Stimulated activated naive CD8-positive, alpha-beta T cell treated with anti-CD3 and anti-CD28 coated beads, Interleukin-15, amount 100 ng/mL, for 72 hours (primary cell): ENCODE measurements at regions not wholly inside any gene's neighbourhood (a gene's known extent, or its start where the extent isn't known, plus 50 kb on each side); places are given as distances from the start of the nearest gene placed in this dataset.

ENCODE experiments used
- ATAC-seq: fragments of 150-1000 bp; cut with Tn5 transposase; 2 replicates; pipeline ENCODE4 v1.10.0; 2021; ENCODE audit warnings: mild to moderate bottlenecking, moderate library complexity
- DNase-seq, 2 donors: peaks; one replicate each; pipeline ENCODE4 v3.0.0; 2021 to 2022
- H3K27ac Mint-ChIP-seq, 2 donors: one replicate each; pipeline ENCODE4 v1.8.0; 2022; ENCODE audit warnings: mild to moderate bottlenecking in 2 of 2, mixed read lengths in 2 of 2, moderate library complexity in 2 of 2
- H3K27me3 Mint-ChIP-seq: one replicate; pipeline ENCODE4 v1.8.0; 2022; ENCODE audit warnings: mixed read lengths
- H3K4me1 Mint-ChIP-seq: one replicate; pipeline ENCODE4 v1.8.0; 2022; ENCODE audit warnings: mild to moderate bottlenecking, mixed read lengths
- H3K4me3 Mint-ChIP-seq, 2 donors: one replicate each; pipeline ENCODE4 v1.8.0; 2022; ENCODE audit warnings: mild to moderate bottlenecking in 2 of 2, mixed read lengths in 2 of 2, moderate library complexity in 1 of 2
- H3K9me3 Mint-ChIP-seq, 2 donors: one replicate each; pipeline ENCODE4 v1.8.0; 2022; ENCODE audit warnings: mixed read lengths in 2 of 2

GRCh38 chr14:98156411-98156810 is 1115.6 kb downstream of the BCL11B start:
- Mint-ChIP-seq H3K27me3 (no peaks in the 10 kb centered on the region), H3K27ac (peak overlapping the region in 1 of 2 donors; percentile 30), H3K9me3 (no peaks in the 10 kb centered on the region), H3K4me3 (peak overlapping the region; percentile 49 to 50), H3K4me1 (peaks cover 64% of the 10 kb centered on the region)
- no peak for DNase-seq
- ATAC-seq: no peak

DNA sequence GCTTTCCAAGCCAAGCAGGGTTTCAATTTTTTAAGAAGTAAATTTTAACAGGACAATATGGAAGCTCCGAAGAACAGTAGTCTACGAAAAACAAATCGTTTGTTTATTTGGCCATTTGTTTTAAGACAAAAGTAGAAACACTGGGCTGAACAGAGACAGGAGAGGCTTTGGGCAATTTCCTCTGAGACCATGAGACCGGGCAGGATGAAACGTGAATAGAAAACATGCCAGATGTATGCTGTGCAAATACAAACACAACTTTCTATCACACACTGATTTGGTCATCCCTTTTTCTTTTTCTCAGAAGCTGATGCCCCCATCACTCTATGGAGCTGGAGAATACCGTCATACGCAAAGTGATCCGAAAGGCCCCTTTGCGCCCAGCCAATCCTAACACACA is 1111.1 kb downstream of the BCL11B start:
- Mint-ChIP-seq H3K4me1 (peaks cover 76% of the 10 kb centered on the region), H3K4me3 (peak overlapping the region in 1 of 2 donors; percentile 11), H3K27me3 (no peaks in the 10 kb centered on the region), H3K27ac (no peak overlapping the region), H3K9me3 (no peaks in the 10 kb centered on the region)
- no peak for ATAC-seq
- DNase-seq: no peak

GRCh38 chr14:98161356-98161755 is 1110.6 kb downstream of the BCL11B start:
- DNase-seq (no peak), ATAC-seq (no peak)
- Mint-ChIP-seq H3K27ac (no peak overlapping the region), H3K4me1 (peaks cover 76% of the 10 kb centered on the region), H3K9me3 (no peaks in the 10 kb centered on the region), H3K4me3 (peak overlapping the region; percentile 28 to 43), H3K27me3 (no peaks in the 10 kb centered on the region)

- ATAC-seq: no peak
Measured at GRCh38 chr14:98162856-98163805, 1108.9 kb downstream of the BCL11B start.

GRCh38 chr14:98163873-98164272 is 1108.1 kb downstream of the BCL11B start:
- H3K27me3 Mint-ChIP-seq: no peaks in the 10 kb centered on the region
- H3K27ac Mint-ChIP-seq: peak overlapping the region in 1 of 2 donors; percentile 27
- H3K4me3 Mint-ChIP-seq: peak overlapping the region; percentile 22 to 66
- no peaks in the 10 kb centered on the region for H3K9me3 Mint-ChIP-seq
- peaks cover 87% of the 10 kb centered on the region for H3K4me1 Mint-ChIP-seq
- DNase-seq (no peak), ATAC-seq (no peak)

More at GRCh38 chr14:98162856-98163805, 1108.9 kb downstream of the BCL11B start:
- Mint-ChIP-seq H3K27me3 (no peaks in the 10 kb centered on the region), H3K4me3 (peak overlapping the region; percentile 20 to 66), H3K27ac (peak overlapping the region in 1 of 2 donors; percentile 66), H3K4me1 (peaks cover 85% of the 10 kb centered on the region), H3K9me3 (no peaks in the 10 kb centered on the region)
- no peak for DNase-seq

DNA sequence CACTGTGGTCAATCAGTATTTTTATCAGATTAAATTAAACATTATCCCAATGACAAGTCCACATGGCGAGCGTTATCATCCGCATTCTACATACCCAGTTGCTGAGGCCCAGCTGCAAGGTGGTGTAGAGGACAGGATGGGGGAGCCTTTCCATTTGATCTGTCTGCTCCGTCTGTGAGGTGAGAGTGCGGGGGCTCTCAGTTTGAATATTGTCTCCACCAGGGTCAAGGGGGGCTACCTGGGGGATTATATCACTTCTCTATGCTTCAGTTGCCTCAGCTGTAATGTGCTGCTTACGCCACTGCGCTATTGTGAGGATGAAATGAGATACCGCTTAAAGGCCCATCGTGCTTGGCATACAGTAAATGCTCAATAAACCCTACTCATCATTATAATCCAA is 1106.0 kb downstream of the BCL11B start:
- Mint-ChIP-seq H3K4me1 (peaks cover 92% of the 10 kb centered on the region), H3K27me3 (no peaks in the 10 kb centered on the region), H3K4me3 (peak overlapping the region in 1 of 2 donors; percentile 44), H3K27ac (peak overlapping the region in 1 of 2 donors; percentile 30), H3K9me3 (no peaks in the 10 kb centered on the region)
- ATAC-seq: no peak
- no peak for DNase-seq

GRCh38 chr14:98167275-98167674 is 1104.7 kb downstream of the BCL11B start:
- no peak for ATAC-seq
- Mint-ChIP-seq H3K9me3 (no peaks in the 10 kb centered on the region), H3K4me1 (peaks cover 99% of the 10 kb centered on the region), H3K27ac (peak overlapping the region; percentile 94 to 98), H3K4me3 (peak overlapping the region; percentile 59 to 66), H3K27me3 (no peaks in the 10 kb centered on the region)
- no peak for DNase-seq

DNA sequence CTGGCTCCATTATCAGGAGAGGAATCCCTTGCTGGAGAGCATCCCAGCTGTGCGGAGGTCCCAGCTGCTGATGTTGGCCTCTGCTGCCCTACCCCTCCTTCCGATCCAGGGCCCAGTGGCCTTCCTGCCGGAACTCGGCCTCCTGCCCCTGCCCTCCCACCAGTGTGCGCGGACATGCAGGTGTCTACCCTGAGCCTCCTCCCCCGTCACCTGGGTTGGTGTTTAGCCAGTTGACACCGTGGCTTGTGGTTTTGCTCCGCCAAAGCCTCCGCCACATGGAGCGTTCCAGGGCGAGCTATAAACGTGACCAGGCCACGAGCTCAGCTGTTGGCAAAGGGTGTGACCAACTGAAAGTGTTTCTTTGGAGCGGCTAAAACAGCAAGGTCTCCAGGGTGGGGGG is 1104.3 kb downstream of the BCL11B start:
- DNase-seq: peak in 1 of 2 donors; percentile 55
- no peaks in the 10 kb centered on the region for H3K27me3 Mint-ChIP-seq
- peak overlapping the region; percentile 59 to 66 for H3K4me3 Mint-ChIP-seq
- H3K4me1 Mint-ChIP-seq: peaks cover 100% of the 10 kb centered on the region
- no peak for ATAC-seq
- H3K27ac Mint-ChIP-seq: peak overlapping the region; percentile 94 to 98
- no peaks in the 10 kb centered on the region for H3K9me3 Mint-ChIP-seq

DNA sequence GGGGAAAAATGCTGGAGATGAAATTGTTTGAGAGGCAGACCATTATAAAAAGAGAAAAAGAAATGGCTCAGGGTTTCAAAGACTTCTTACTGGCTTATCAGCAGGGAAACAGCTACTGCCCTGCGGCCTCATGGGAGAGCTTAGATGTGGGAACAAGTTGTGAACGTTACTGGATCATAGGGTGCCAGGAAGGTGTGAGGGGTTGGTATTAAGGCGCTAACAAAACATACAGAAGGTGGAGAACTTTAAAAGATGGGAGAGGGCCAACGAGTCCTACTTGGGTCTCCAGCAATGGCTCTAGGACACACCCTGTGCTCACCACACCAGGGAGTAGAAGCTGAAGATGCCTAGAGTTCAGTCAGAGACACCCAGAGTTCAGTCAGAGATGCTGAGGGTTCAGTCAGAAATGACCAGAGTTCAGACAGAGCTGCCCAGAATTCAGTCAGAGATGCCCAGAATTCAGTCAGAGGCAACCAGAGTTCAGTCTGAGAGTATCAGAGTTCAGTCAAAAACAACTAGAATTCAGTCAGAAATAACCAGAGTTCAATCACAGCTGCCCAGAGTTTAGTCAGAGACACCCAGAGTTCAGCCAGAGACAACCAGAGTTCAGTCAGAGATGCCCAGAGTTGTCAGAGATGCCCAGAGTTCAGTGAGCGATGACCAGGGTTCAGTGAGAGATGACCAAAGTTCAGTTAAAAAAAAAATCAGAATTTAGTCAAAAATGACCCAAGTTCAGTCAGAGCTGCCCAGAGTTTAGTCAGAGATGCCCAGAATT is 1103.6 kb downstream of the BCL11B start:
- Mint-ChIP-seq H3K27ac (peak overlapping the region; percentile 94 to 95), H3K4me3 (peak overlapping the region; percentile 59 to 74), H3K9me3 (no peaks in the 10 kb centered on the region), H3K27me3 (no peaks in the 10 kb centered on the region), H3K4me1 (peaks cover 100% of the 10 kb centered on the region)
- peak; percentile 26 for ATAC-seq
- peak in 1 of 2 donors; percentile 40 for DNase-seq

DNA sequence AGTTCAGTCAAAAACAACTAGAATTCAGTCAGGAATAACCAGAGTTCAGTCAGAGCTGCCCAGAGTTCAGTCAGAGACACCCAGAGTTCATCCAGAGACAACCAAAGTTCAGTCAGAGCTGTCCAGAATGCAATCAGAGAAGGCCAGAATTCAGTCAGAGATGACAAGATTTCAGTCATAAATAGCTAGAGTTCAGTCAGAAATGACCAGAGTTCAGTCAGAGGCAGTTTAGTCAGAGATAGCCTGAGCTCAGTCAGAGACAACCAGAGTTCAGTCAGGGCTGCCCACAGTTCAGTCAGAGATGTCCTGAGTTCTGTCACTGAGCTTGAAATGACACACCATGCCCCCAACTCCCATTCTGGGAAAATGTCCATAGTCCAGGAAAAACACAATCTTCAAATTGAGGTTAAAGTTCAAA is 1102.8 kb downstream of the BCL11B start:
- Mint-ChIP-seq H3K27me3 (no peaks in the 10 kb centered on the region), H3K4me3 (no peak overlapping the region), H3K27ac (peak overlapping the region; percentile 94 to 95), H3K4me1 (peaks cover 100% of the 10 kb centered on the region), H3K9me3 (no peaks in the 10 kb centered on the region)
- DNase-seq (peak in 1 of 2 donors; percentile 67), ATAC-seq (peak; percentile 79)

- Mint-ChIP-seq H3K9me3 (no peaks in the 10 kb centered on the region), H3K27me3 (no peaks in the 10 kb centered on the region), H3K4me3 (peak overlapping the region in 1 of 2 donors; percentile 44), H3K27ac (peak overlapping the region; percentile 59 to 82), H3K4me1 (peaks cover 100% of the 10 kb centered on the region)
- ATAC-seq: no peak
- DNase-seq: no peak
Measured at GRCh38 chr14:98170575-98170974, 1101.4 kb downstream of the BCL11B start.

- Mint-ChIP-seq H3K4me1 (peaks cover 100% of the 10 kb centered on the region), H3K9me3 (no peaks in the 10 kb centered on the region), H3K27ac (peak overlapping the region; percentile 72 to 89), H3K27me3 (no peaks in the 10 kb centered on the region), H3K4me3 (peak overlapping the region in 1 of 2 donors; percentile 42)
- no peak for ATAC-seq
- peak in 1 of 2 donors; percentile 45 for DNase-seq
Measured at GRCh38 chr14:98171654-98172053, 1100.3 kb downstream of the BCL11B start.

GRCh38 chr14:98172243-98172778 is 1099.7 kb downstream of the BCL11B start:
- ATAC-seq (no peak), DNase-seq (no peak)
- no peaks in the 10 kb centered on the region for H3K27me3 Mint-ChIP-seq
- peak overlapping the region; percentile 45 to 70 for H3K4me3 Mint-ChIP-seq
- no peaks in the 10 kb centered on the region for H3K9me3 Mint-ChIP-seq
- peaks cover 100% of the 10 kb centered on the region for H3K4me1 Mint-ChIP-seq
- H3K27ac Mint-ChIP-seq: peak overlapping the region; percentile 60 to 89

DNA sequence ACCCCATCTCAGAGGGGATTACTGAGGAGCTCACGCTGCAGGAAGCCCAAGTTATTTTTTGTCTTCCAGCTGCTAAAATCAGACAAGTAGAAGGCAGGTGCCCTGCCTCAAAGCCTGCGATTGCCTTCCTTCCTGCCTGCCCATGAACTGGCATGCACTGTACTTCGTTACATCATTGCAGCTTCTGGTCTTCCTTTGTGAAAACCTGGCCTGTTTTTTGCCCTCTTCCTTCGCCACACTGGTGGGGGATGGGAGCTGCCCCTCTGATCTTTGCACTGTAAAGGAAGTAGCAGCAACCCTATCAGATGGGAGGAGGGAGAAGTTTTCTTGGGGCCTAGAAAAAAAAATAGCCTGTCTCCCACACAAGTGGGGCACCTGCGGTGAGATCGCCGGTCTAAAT is 1098.7 kb downstream of the BCL11B start:
- ATAC-seq (no peak), DNase-seq (peak in 1 of 2 donors; percentile 61)
- H3K4me3 Mint-ChIP-seq: peak overlapping the region; percentile 70 to 77
- peaks cover 98% of the 10 kb centered on the region for H3K4me1 Mint-ChIP-seq
- H3K27ac Mint-ChIP-seq: peak overlapping the region; percentile 91 to 94
- no peaks in the 10 kb centered on the region for H3K9me3 Mint-ChIP-seq
- H3K27me3 Mint-ChIP-seq: no peaks in the 10 kb centered on the region

DNA sequence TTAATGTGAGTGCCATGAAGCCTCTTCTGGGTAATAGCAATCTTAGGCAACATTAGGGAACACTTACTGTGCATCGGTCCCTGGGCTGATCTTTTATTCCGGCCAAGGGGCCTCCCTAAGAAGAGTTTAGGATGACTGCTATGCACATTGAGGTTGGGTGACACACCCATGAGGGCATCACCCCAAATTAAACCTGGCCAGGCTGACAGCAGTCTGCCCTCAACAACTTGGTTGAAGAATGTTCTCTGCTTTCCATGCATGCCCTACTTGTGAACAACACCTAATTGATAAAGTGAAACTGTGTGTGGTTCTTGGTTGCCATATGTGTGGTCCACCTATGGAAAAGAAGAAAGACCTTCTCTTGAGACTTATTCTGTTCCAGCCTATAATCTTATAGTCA is 1098.0 kb downstream of the BCL11B start:
- H3K27me3 Mint-ChIP-seq: no peaks in the 10 kb centered on the region
- H3K9me3 Mint-ChIP-seq: no peaks in the 10 kb centered on the region
- DNase-seq (peak in 1 of 2 donors; percentile 65), ATAC-seq (peak; percentile 31)
- H3K4me3 Mint-ChIP-seq: peak overlapping the region in 1 of 2 donors; percentile 77
- peak overlapping the region; percentile 43 to 99 for H3K27ac Mint-ChIP-seq
- peaks cover 98% of the 10 kb centered on the region for H3K4me1 Mint-ChIP-seq
